Endodermal cell (in vitro differentiated cells): ENCODE measurements at regions not wholly inside any gene's neighbourhood (a gene's known extent, or its start where the extent isn't known, plus 50 kb on each side); places are given as distances from the start of the nearest gene placed in this dataset.

Experiments
- DNase-seq: peaks from one replicate; pipeline ENCODE4 v3.0.0-alpha.2; 2017
- H3K27ac ChIP-seq: 2 replicates; pipeline ENCODE4 v1.5.1; 2013; ENCODE audit warnings: mild to moderate bottlenecking, low read depth, low read length, moderate library complexity
- H3K27me3 ChIP-seq: 2 replicates; pipeline ENCODE4 v1.6.1; 2013; ENCODE audit warnings: mild to moderate bottlenecking, low read length, moderate library complexity; ENCODE audit not compliant: insufficient read depth, control insufficient read depth, poor library complexity, severe bottlenecking
- H3K36me3 ChIP-seq: 2 replicates; pipeline ENCODE4 v1.7.0; 2013; ENCODE audit warnings: mild to moderate bottlenecking, low read length, moderate library complexity; ENCODE audit not compliant: control insufficient read depth, insufficient read depth
- H3K4me1 ChIP-seq: one replicate; pipeline ENCODE4 v1.7.0; 2013; ENCODE audit warnings: low read length; ENCODE audit not compliant: control insufficient read depth, insufficient read depth
- H3K4me3 ChIP-seq: 2 replicates; pipeline ENCODE4 v1.5.1; 2013; ENCODE audit warnings: mild to moderate bottlenecking, low read length, moderate library complexity
- H3K9ac ChIP-seq: 2 replicates; pipeline ENCODE4 v1.6.1; 2013; ENCODE audit warnings: mild to moderate bottlenecking, low read length, moderate library complexity; ENCODE audit not compliant: poor library complexity, severe bottlenecking; ENCODE audit errors: extremely low read depth
- H3K9me3 ChIP-seq: 2 replicates; pipeline ENCODE4 v1.6.1; 2013; ENCODE audit warnings: mild to moderate bottlenecking, low read length, moderate library complexity; ENCODE audit not compliant: control insufficient read depth
- H3K27ac Mint-ChIP-seq: 2 replicates; pipeline ENCODE4 v1.8.0; 2020; ENCODE audit warnings: mixed read lengths
- H3K27me3 Mint-ChIP-seq: 2 replicates; pipeline ENCODE4 v1.8.0; 2021; ENCODE audit warnings: mild to moderate bottlenecking, mixed read lengths; ENCODE audit not compliant: insufficient read depth
- H3K36me3 Mint-ChIP-seq: 2 replicates; pipeline ENCODE4 v1.8.0; 2020; ENCODE audit warnings: low read depth, mixed read lengths
- H3K4me1 Mint-ChIP-seq: 2 replicates; pipeline ENCODE4 v1.8.0; 2020; ENCODE audit warnings: mixed read lengths
- H3K4me3 Mint-ChIP-seq: 2 replicates; pipeline ENCODE4 v1.8.0; 2020; ENCODE audit warnings: mild to moderate bottlenecking, moderate library complexity, mixed read lengths
- H3K9me3 Mint-ChIP-seq: 2 replicates; pipeline ENCODE4 v1.8.0; 2020; ENCODE audit warnings: mild to moderate bottlenecking, mixed read lengths
- CTCF ChIP-seq: fragments of 200-600 bp; sonication (generic); conservative IDR thresholded peaks from 2 replicates; pipeline ENCODE4 v1.5.0; 2021; ENCODE audit warnings: antibody characterized with exemption, mild to moderate bottlenecking
- WGBS, 2 experiments: methylation state at CpG; one replicate each; pipeline versions ENCODE4 v1.1.5 to v1.1.7; 2013; ENCODE audit warnings: missing lambda C conversion rate in 2 of 2, mixed read lengths in 1 of 2; ENCODE audit not compliant: insufficient coverage in 1 of 2, insufficient read length in 1 of 2; 5-methylcytosine and 5-hydroxymethylcytosine counted together

- no peaks in the 10 kb centered on the region for H3K4me1 ChIP-seq
- no peaks in the 10 kb centered on the region for H3K9me3 Mint-ChIP-seq
- H3K36me3 ChIP-seq = no peaks in the 10 kb centered on the region
- no peak overlapping the region for H3K4me3 Mint-ChIP-seq
- H3K27me3 ChIP-seq = no peaks in the 10 kb centered on the region
- no peak overlapping the region for H3K4me3 ChIP-seq
- H3K4me1 Mint-ChIP-seq = no peaks in the 10 kb centered on the region
- H3K9ac ChIP-seq = no peak overlapping the region
- no peak overlapping the region for H3K27ac ChIP-seq
- no peaks in the 10 kb centered on the region for H3K36me3 Mint-ChIP-seq
- no peak for DNase-seq
- no peak for TF ChIP-seq CTCF
- no peaks in the 10 kb centered on the region for H3K27me3 Mint-ChIP-seq
- no peak overlapping the region for H3K27ac Mint-ChIP-seq
- no peaks in the 10 kb centered on the region for H3K9me3 ChIP-seq
These were observed 131.0 kb upstream of the SRD5A2 start for GRCh38 chr2:31711737-31712136.

DNA sequence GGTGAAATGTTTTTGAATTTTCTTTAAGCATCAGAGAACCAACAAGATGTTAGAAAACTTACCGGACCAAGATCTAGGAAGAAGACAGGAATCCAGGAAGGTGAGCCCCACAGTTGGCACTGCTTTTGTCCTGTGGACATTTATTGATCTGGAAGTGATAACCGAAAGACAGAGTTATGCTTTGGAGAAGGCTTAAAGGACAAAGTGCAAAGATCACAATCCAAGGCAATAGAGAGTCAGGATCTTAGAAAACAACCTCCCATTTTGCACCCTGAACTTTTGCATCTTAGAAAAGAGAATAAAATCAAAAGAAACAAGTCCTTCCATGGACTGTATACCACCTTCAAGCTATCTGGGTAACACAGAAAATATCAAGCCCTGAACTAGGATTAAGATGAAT is 129.4 kb upstream of the SRD5A2 start:
- Histone ChIP-seq H3K9ac (no peak overlapping the region), H3K9me3 (no peaks in the 10 kb centered on the region), H3K27ac (no peak overlapping the region), H3K4me3 (no peak overlapping the region), H3K36me3 (no peaks in the 10 kb centered on the region), H3K27me3 (no peaks in the 10 kb centered on the region), H3K4me1 (no peaks in the 10 kb centered on the region)
- H3K27ac Mint-ChIP-seq = no peak overlapping the region
- peaks cover 2% of the 10 kb centered on the region for H3K9me3 Mint-ChIP-seq
- DNase-seq = no peak
- H3K4me3 Mint-ChIP-seq = no peak overlapping the region
- 85 to 88% methylated on average over 2 of the region's 2 CpGs for WGBS, 2 experiments
- peaks cover 7% of the 10 kb centered on the region for H3K27me3 Mint-ChIP-seq
- no peaks in the 10 kb centered on the region for H3K4me1 Mint-ChIP-seq
- no peak for TF ChIP-seq CTCF
- no peaks in the 10 kb centered on the region for H3K36me3 Mint-ChIP-seq

GRCh38 chr2:31707992-31708391 is 127.3 kb upstream of the SRD5A2 start:
- Histone ChIP-seq H3K27ac (no peak overlapping the region), H3K27me3 (no peaks in the 10 kb centered on the region), H3K36me3 (no peaks in the 10 kb centered on the region), H3K9ac (no peak overlapping the region), H3K4me1 (no peaks in the 10 kb centered on the region), H3K9me3 (no peaks in the 10 kb centered on the region), H3K4me3 (no peak overlapping the region)
- DNase-seq = no peak
- WGBS, 2 experiments = 83 to 92% methylated on average over 3 of the region's 3 CpGs
- H3K27ac Mint-ChIP-seq = no peak overlapping the region
- TF ChIP-seq CTCF = no peak
- H3K4me3 Mint-ChIP-seq = no peak overlapping the region
- peaks cover 13% of the 10 kb centered on the region for H3K27me3 Mint-ChIP-seq
- no peaks in the 10 kb centered on the region for H3K36me3 Mint-ChIP-seq
- peaks cover 2% of the 10 kb centered on the region for H3K9me3 Mint-ChIP-seq
- no peaks in the 10 kb centered on the region for H3K4me1 Mint-ChIP-seq
